ENCODE measurements at regions not wholly inside any gene's neighbourhood (a gene's known extent, or its start where the extent isn't known, plus 50 kb on each side); places are given as distances from the start of the nearest gene placed in this dataset.

DNA sequence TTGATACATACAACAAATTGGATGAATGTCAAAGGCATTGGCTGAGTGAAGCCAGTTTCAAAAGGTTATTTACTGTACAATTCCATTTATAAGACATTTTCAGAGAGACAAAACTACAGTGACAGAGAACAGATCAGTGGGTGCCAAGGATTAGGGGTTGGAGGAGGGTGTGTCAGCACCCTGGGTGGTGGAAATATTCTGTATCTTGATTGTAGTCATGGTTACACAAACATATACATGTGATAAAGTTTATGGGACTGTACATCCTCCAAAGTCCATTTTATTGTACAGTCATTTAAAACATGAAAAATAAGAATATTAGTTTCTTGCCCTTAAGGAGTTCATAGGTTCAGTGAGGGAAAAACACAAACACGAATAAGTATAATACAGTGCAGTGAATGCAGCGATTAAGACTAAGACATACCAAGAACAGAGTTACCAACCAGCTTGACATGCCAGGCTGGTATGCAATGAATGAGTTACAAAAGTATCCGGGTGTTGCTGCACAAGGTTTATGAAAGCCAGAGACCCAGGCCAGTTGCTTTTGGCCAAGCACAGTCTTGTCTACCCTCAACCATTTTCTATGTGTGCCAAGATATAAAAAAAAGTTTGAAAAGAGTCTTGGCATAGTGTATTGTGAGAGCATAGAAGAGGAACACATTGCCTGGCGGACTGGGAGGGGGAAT, 123.6 kb downstream of the MSL3 start:
- WGBS (ENCODE audit: extremely low coverage, insufficient read length, low lambda C conversion rate): no CpG with 5 or more reads among the region's 4 CpGs
- Histone ChIP-seq H3K27me3 (ENCODE audit: insufficient read depth, low read length) (no peaks in the 10 kb centered on the region), H2BK15ac (ENCODE audit: low read depth, low read length) (no peak overlapping the region), H3K79me1 (ENCODE audit: insufficient read depth, low read depth, low read length, poor library complexity, severe bottlenecking) (no peaks in the 10 kb centered on the region), H3K23me2 (ENCODE audit: insufficient read length, low read depth, low read length, poor library complexity, severe bottlenecking) (no peaks in the 10 kb centered on the region), H4K8ac (replicated peaks; ENCODE audit: insufficient read length, low read depth, low read length) (no peak overlapping the region), H2BK20ac (ENCODE audit: low read depth, low read length, poor library complexity, severe bottlenecking) (no peak overlapping the region), H2BK120ac (ENCODE audit: low read depth, low read length, poor library complexity, severe bottlenecking) (no peak overlapping the region), H4K91ac (ENCODE audit: insufficient read length, low read depth, low read length) (no peak overlapping the region), H2BK5ac (ENCODE audit: insufficient read length, low read length) (no peak overlapping the region), H3K9ac (ENCODE audit: extremely low read depth, insufficient read length, low read length) (no peak overlapping the region), H3K4me2 (ENCODE audit: insufficient read depth, insufficient read length, low read length) (no peak overlapping the region), H3K23ac (ENCODE audit: insufficient read length, low read depth, low read length) (no peak overlapping the region), H3K4ac (ENCODE audit: low read depth, low read length) (no peak overlapping the region), H3T11ph (ENCODE audit: low read length) (no peak overlapping the region), H3K4me1 (ENCODE audit: insufficient read depth, low read length) (no peaks in the 10 kb centered on the region), H3K9me3 (ENCODE audit: control insufficient read depth, low read depth, low read length) (no peaks in the 10 kb centered on the region), H2BK12ac (ENCODE audit: insufficient read length, low read depth, low read length) (no peak overlapping the region), H2AK5ac (ENCODE audit: insufficient read length, low read length) (no peak overlapping the region), H4K20me1 (ENCODE audit: control insufficient read depth, insufficient read depth, insufficient read length) (no peaks in the 10 kb centered on the region), H3K18ac (ENCODE audit: insufficient read length, low read depth, low read length) (no peak overlapping the region), H2AFZ (ENCODE audit: low read length) (no peak overlapping the region), H3K79me2 (ENCODE audit: insufficient read depth, low read length) (no peaks in the 10 kb centered on the region), H4K5ac (ENCODE audit: insufficient read length, low read depth, low read length) (no peak overlapping the region), H3K56ac (ENCODE audit: insufficient read length, low read depth, low read length) (no peak overlapping the region), H3K27ac (ENCODE audit: insufficient read length, low read depth, low read length) (no peak overlapping the region), H3K14ac (ENCODE audit: insufficient read depth, low read length) (no peak overlapping the region)
- Mint-ChIP-seq H3K36me3 (ENCODE audit: insufficient read depth in 1 of 3, low read depth in 3 of 3) (no peaks in the 10 kb centered on the region; a peak in 1 of 7 replicates), H3K9me3 (peaks cover 40 to 54% of the 10 kb centered on the region in 2 experiments), H3K27ac (no peak overlapping the region), H3K4me3 (no peak overlapping the region), H3K4me1 (0 out of 4 replicates have a peak, but pooled peaks cover 0 to under 1% of the 10 kb centered on the region in 2 experiments), H3K27me3 (ENCODE audit: low read depth) (no peaks in the 10 kb centered on the region)
- TF ChIP-seq, protein P1, sequence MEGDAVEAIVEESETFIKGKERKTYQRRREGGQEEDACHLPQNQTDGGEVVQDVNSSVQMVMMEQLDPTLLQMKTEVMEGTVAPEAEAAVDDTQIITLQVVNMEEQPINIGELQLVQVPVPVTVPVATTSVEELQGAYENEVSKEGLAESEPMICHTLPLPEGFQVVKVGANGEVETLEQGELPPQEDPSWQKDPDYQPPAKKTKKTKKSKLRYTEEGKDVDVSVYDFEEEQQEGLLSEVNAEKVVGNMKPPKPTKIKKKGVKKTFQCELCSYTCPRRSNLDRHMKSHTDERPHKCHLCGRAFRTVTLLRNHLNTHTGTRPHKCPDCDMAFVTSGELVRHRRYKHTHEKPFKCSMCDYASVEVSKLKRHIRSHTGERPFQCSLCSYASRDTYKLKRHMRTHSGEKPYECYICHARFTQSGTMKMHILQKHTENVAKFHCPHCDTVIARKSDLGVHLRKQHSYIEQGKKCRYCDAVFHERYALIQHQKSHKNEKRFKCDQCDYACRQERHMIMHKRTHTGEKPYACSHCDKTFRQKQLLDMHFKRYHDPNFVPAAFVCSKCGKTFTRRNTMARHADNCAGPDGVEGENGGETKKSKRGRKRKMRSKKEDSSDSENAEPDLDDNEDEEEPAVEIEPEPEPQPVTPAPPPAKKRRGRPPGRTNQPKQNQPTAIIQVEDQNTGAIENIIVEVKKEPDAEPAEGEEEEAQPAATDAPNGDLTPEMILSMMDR (conservative IDR thresholded peaks at IDR 0.05): no peak
- DNase-seq: no peak

Data from H9 (cell line).